ENCODE measurements at regions not wholly inside any gene's neighbourhood (a gene's known extent, or its start where the extent isn't known, plus 50 kb on each side); places are given as distances from the start of the nearest gene placed in this dataset.

DNA sequence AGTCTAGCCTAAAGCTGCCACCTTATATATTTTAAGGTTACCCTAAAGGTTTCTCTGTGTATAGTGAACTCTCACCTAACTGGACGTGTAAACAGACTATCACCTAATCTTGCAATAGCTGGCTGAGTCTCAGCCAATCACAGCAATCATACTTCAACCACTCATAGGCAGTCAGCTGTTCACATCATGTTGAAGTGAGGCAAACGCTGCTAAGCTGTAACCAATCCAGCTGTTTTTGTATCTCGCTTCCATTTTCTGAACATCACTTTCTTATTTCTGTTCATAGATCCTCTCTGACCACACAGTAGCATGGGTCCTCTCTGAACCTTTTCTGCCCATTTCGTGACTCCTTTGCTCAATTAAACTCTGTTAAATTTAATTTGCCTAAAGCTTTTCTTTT is 468.2 kb upstream of the POU3F3 start:
- Histone ChIP-seq H4K20me1 (ENCODE audit: insufficient read depth) (no peaks in the 10 kb centered on the region), H3K4me2 (ENCODE audit: low read length) (no peak overlapping the region), H3K27me3 (ENCODE audit: insufficient read depth, low read length) (no peaks in the 10 kb centered on the region), H3K9ac (ENCODE audit: low read length) (no peak overlapping the region), H3K79me2 (ENCODE audit: insufficient read depth, low read length) (no peaks in the 10 kb centered on the region), H3K27ac (ENCODE audit: low read depth, low read length) (no peak overlapping the region), H3K4me1 (ENCODE audit: control insufficient read depth in 1 of 2, insufficient read depth in 2 of 2, low read length in 2 of 2) (no peaks in the 10 kb centered on the region), H3K9me3 (ENCODE audit: control insufficient read depth in 1 of 2, insufficient read depth in 1 of 2, low read depth in 1 of 2, low read length in 2 of 2) (peaks cover 8 to 29% of the 10 kb centered on the region in 2 experiments; a peak in 2 of 4 replicates), H3K9me2 (ENCODE audit: insufficient read depth) (no peaks in the 10 kb centered on the region), H3K36me3 (ENCODE audit: control insufficient read depth in 1 of 2, insufficient read depth in 2 of 2, low read length in 2 of 2) (no peaks in the 10 kb centered on the region), H3K4me3 (replicated peaks in 1 of 2; ENCODE audit: low read depth in 1 of 2, low read length in 2 of 2) (no peak overlapping the region), H2AFZ (ENCODE audit: low read depth, low read length, poor library complexity, severe bottlenecking) (no peak overlapping the region)
- intact Hi-C loops (cut with micrococcal nuclease) = no loop called here
- ChIA-PET POLR2A (no interaction called here), RAD21 (ENCODE audit: low non-redundant PET in 1 of 2, low total read pairs in 2 of 2, uncharacterized antibody in 2 of 2, unreplicated experiment in 2 of 2) (no interaction called here), CTCF (no interaction called here)
- no peak for ATAC-seq
- TF ChIP-seq SP1 (IDR thresholded peaks at IDR 0.05; ENCODE audit: low read depth) (no peak), POLR2A (IDR thresholded peaks at IDR 0.05; ENCODE audit: borderline replicate concordance, extremely low read depth, insufficient read depth, insufficient read length) (no peak), CEBPB (IDR thresholded peaks at IDR 0.05; ENCODE audit: low read depth) (no peak), EZH2 (IDR thresholded peaks at IDR 0.05) (no peak), RAD21 (IDR thresholded peaks at IDR 0.05; ENCODE audit: low read depth) (no peak), EZH2phosphoT487 (IDR thresholded peaks at IDR 0.05; ENCODE audit: borderline replicate concordance) (no peak), ZFX (IDR thresholded peaks at IDR 0.05) (no peak), SIN3A (IDR thresholded peaks at IDR 0.05; ENCODE audit: low read depth) (no peak), YY1 (IDR thresholded peaks at IDR 0.05; ENCODE audit: extremely low read depth, insufficient replicate concordance, low read depth, low read length) (no peak), EGR1 (IDR thresholded peaks at IDR 0.05; ENCODE audit: low read depth) (no peak), CBX3 (IDR thresholded peaks at IDR 0.05; ENCODE audit: low read depth) (no peak)
- TF ChIP-seq, protein P1, sequence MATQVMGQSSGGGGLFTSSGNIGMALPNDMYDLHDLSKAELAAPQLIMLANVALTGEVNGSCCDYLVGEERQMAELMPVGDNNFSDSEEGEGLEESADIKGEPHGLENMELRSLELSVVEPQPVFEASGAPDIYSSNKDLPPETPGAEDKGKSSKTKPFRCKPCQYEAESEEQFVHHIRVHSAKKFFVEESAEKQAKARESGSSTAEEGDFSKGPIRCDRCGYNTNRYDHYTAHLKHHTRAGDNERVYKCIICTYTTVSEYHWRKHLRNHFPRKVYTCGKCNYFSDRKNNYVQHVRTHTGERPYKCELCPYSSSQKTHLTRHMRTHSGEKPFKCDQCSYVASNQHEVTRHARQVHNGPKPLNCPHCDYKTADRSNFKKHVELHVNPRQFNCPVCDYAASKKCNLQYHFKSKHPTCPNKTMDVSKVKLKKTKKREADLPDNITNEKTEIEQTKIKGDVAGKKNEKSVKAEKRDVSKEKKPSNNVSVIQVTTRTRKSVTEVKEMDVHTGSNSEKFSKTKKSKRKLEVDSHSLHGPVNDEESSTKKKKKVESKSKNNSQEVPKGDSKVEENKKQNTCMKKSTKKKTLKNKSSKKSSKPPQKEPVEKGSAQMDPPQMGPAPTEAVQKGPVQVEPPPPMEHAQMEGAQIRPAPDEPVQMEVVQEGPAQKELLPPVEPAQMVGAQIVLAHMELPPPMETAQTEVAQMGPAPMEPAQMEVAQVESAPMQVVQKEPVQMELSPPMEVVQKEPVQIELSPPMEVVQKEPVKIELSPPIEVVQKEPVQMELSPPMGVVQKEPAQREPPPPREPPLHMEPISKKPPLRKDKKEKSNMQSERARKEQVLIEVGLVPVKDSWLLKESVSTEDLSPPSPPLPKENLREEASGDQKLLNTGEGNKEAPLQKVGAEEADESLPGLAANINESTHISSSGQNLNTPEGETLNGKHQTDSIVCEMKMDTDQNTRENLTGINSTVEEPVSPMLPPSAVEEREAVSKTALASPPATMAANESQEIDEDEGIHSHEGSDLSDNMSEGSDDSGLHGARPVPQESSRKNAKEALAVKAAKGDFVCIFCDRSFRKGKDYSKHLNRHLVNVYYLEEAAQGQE (IDR thresholded peaks at IDR 0.05; ENCODE audit: low read depth) = no peak
- TF ChIP-seq, protein P2, sequence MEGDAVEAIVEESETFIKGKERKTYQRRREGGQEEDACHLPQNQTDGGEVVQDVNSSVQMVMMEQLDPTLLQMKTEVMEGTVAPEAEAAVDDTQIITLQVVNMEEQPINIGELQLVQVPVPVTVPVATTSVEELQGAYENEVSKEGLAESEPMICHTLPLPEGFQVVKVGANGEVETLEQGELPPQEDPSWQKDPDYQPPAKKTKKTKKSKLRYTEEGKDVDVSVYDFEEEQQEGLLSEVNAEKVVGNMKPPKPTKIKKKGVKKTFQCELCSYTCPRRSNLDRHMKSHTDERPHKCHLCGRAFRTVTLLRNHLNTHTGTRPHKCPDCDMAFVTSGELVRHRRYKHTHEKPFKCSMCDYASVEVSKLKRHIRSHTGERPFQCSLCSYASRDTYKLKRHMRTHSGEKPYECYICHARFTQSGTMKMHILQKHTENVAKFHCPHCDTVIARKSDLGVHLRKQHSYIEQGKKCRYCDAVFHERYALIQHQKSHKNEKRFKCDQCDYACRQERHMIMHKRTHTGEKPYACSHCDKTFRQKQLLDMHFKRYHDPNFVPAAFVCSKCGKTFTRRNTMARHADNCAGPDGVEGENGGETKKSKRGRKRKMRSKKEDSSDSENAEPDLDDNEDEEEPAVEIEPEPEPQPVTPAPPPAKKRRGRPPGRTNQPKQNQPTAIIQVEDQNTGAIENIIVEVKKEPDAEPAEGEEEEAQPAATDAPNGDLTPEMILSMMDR (IDR thresholded peaks at IDR 0.05 in 2 of 3, conservative IDR thresholded peaks at IDR 0.05 in 1 of 3; ENCODE audit: borderline replicate concordance in 1 of 3, insufficient read depth in 1 of 3, low read depth in 2 of 3, low read length in 2 of 3) = no peak
- BruUV-seq (replicated peaks) = no TSS peak
- no peak for DNase-seq (ENCODE audit: low read depth, low spot score)
